GM23248 (cell line): ENCODE measurements at regions not wholly inside any gene's neighbourhood (a gene's known extent, or its start where the extent isn't known, plus 50 kb on each side); places are given as distances from the start of the nearest gene placed in this dataset.

Experiments
- DNase-seq: peaks from one replicate; pipeline ENCODE4 v3.0.0-alpha.2; 2015
- H2AFZ ChIP-seq: fragments of 200-600 bp; sonication (generic); 2 replicates; pipeline ENCODE4 v1.6.1; 2016; ENCODE audit warnings: antibody characterized with exemption
- H3F3A ChIP-seq: fragments of 200-600 bp; sonication (generic); 2 replicates; pipeline ENCODE4 v1.6.1; 2016; ENCODE audit warnings: mild to moderate bottlenecking, antibody characterized with exemption, mixed run types; ENCODE audit not compliant: insufficient read depth
- H3K27ac ChIP-seq: fragments of 200-600 bp; sonication (generic); 2 replicates; pipeline ENCODE4 v1.5.1; 2016; ENCODE audit warnings: mild to moderate bottlenecking
- H3K27me3 ChIP-seq: fragments of 200-600 bp; sonication (generic); replicated peaks from 2 replicates; pipeline ENCODE4 v1.6.1; 2016; ENCODE audit warnings: mild to moderate bottlenecking; ENCODE audit not compliant: insufficient read depth
- H3K36me3 ChIP-seq: fragments of 200-600 bp; sonication (generic); 2 replicates; pipeline ENCODE4 v1.6.1; 2016; ENCODE audit warnings: low read depth, mild to moderate bottlenecking
- H3K4me1 ChIP-seq: fragments of 200-600 bp; sonication (generic); 2 replicates; pipeline ENCODE4 v1.6.1; 2016; ENCODE audit warnings: mild to moderate bottlenecking; ENCODE audit not compliant: insufficient read depth
- H3K4me2 ChIP-seq: fragments of 200-600 bp; sonication (generic); one replicate; pipeline ENCODE4 v1.6.1; 2016; ENCODE audit warnings: mild to moderate bottlenecking; ENCODE audit not compliant: unreplicated experiment
- H3K4me3 ChIP-seq: fragments of 200-600 bp; sonication (generic); 2 replicates; pipeline ENCODE4 v1.5.1; 2016; ENCODE audit warnings: mild to moderate bottlenecking
- H3K79me2 ChIP-seq: fragments of 200-600 bp; sonication (generic); 2 replicates; pipeline ENCODE4 v1.6.1; 2016; ENCODE audit warnings: mild to moderate bottlenecking; ENCODE audit not compliant: insufficient read depth
- H3K9ac ChIP-seq: fragments of 200-600 bp; sonication (generic); 2 replicates; pipeline ENCODE4 v1.6.1; 2016; ENCODE audit warnings: mild to moderate bottlenecking
- H3K9me2 ChIP-seq: fragments of 200-600 bp; sonication (generic); 2 replicates; pipeline ENCODE4 v1.6.1; 2016; ENCODE audit warnings: mixed run types, mild to moderate bottlenecking, moderate library complexity; ENCODE audit not compliant: insufficient read depth
- H3K9me3 ChIP-seq: fragments of 200-600 bp; sonication (generic); one replicate; pipeline ENCODE4 v1.6.1; 2017; ENCODE audit warnings: low read depth
- H4K20me1 ChIP-seq: fragments of 200-600 bp; sonication (generic); 2 replicates; pipeline ENCODE4 v1.6.0; 2016; ENCODE audit not compliant: insufficient read depth
- EZH2 ChIP-seq: fragments of 200-600 bp; sonication (generic); IDR thresholded peaks from 2 replicates; pipeline ENCODE4 v1.6.1; 2018; ENCODE audit warnings: antibody characterized with exemption, mild to moderate bottlenecking; ENCODE audit not compliant: insufficient read depth, poor library complexity, severe bottlenecking
- EZH2phosphoT487 ChIP-seq: fragments of 200-600 bp; sonication (generic); IDR thresholded peaks from 2 replicates; pipeline ENCODE4 v1.6.1; 2018; ENCODE audit warnings: antibody characterized with exemption, moderate library complexity, mild to moderate bottlenecking, low read depth; ENCODE audit not compliant: insufficient read depth
- WGBS, 2 experiments: methylation state at CpG; one replicate each; pipeline ENCODE4 v1.1.6; 2015 to 2017; ENCODE audit warnings: low lambda C conversion rate in 2 of 2, low coverage in 1 of 2; ENCODE audit errors: missing lambda C conversion rate in 2 of 2; 5-methylcytosine and 5-hydroxymethylcytosine counted together
- in situ Hi-C: fragments of 300-500 bp; cut with MboI; formaldehyde crosslinking; loops from 2 replicates; pipeline ENCODE4 v1.15.0; 2020

- Histone ChIP-seq H3K9ac (no peak overlapping the region), H2AFZ (no peak overlapping the region), H3K27me3 (peaks cover 7% of the 10 kb centered on the region), H3K27ac (no peak overlapping the region), H3K36me3 (no peaks in the 10 kb centered on the region), H3K4me3 (no peak overlapping the region), H3K9me3 (peaks cover under 1% of the 10 kb centered on the region), H3K4me2 (no peak overlapping the region), H4K20me1 (no peaks in the 10 kb centered on the region), H3K79me2 (no peaks in the 10 kb centered on the region), H3F3A (no peaks in the 10 kb centered on the region), H3K4me1 (no peaks in the 10 kb centered on the region), H3K9me2 (no peaks in the 10 kb centered on the region)
- no peak for DNase-seq
- 62 to 70% methylated on average over 2 of the region's 2 CpGs for WGBS, 2 experiments
- TF ChIP-seq EZH2 (no peak), EZH2phosphoT487 (no peak)
- in situ Hi-C loops, result no loop called here
Measured at GRCh38 chr1:214178102-214178501, 102.9 kb upstream of the SMYD2 start.

GRCh38 chr1:214184992-214185391 lies 96.0 kb upstream of the SMYD2 start:
- Histone ChIP-seq H3K9me2 (no peaks in the 10 kb centered on the region; the same call in 1 of the 2 replicates), H3K36me3 (no peaks in the 10 kb centered on the region), H2AFZ (no peak overlapping the region), H4K20me1 (no peaks in the 10 kb centered on the region), H3K27ac (no peak overlapping the region), H3K9ac (no peak overlapping the region), H3F3A (no peaks in the 10 kb centered on the region), H3K4me2 (no peak overlapping the region), H3K79me2 (no peaks in the 10 kb centered on the region), H3K27me3 (peaks cover 60% of the 10 kb centered on the region), H3K4me3 (no peak overlapping the region), H3K9me3 (peaks cover 7% of the 10 kb centered on the region), H3K4me1 (0 out of 2 replicates have a peak, but pooled peaks cover 4% of the 10 kb centered on the region)
- in situ Hi-C loops, result no loop called here
- no peak for TF ChIP-seq EZH2
- TF ChIP-seq EZH2phosphoT487, result no peak
- 4 to 11% methylated on average over 2 of the region's 2 CpGs for WGBS, 2 experiments
- DNase-seq, result no peak

GRCh38 chr1:214186103-214186824 lies 94.7 kb upstream of the SMYD2 start:
- Histone ChIP-seq H3K79me2 (no peaks in the 10 kb centered on the region), H3K9me3 (peaks cover 7% of the 10 kb centered on the region), H3K9me2 (no peaks in the 10 kb centered on the region; the same call in 1 of the 2 replicates), H3K27ac (no peak overlapping the region), H3K9ac (no peak overlapping the region), H3K27me3 (peaks cover 72% of the 10 kb centered on the region), H2AFZ (no peak overlapping the region), H3K36me3 (no peaks in the 10 kb centered on the region), H3K4me3 (no peak overlapping the region), H3F3A (no peaks in the 10 kb centered on the region), H3K4me2 (no peak overlapping the region), H3K4me1 (0 out of 2 replicates have a peak, but pooled peaks cover 4% of the 10 kb centered on the region), H4K20me1 (no peaks in the 10 kb centered on the region)
- in situ Hi-C loops, result no loop called here
- TF ChIP-seq EZH2 (peak; percentile 38), EZH2phosphoT487 (no peak)
- no peak for DNase-seq
- 34 to 37% methylated on average over 4 of the region's 4 CpGs for WGBS, 2 experiments

- H3K79me2 ChIP-seq, result no peaks in the 10 kb centered on the region
- H3K9ac ChIP-seq, result no peak overlapping the region
- WGBS, 2 experiments, result 4 to 6% methylated on average over 49 to 51 of the region's 51 CpGs
- peak overlapping the region; percentile 45 for H3K4me3 ChIP-seq
- H3K9me2 ChIP-seq, result no peaks in the 10 kb centered on the region; the same call in 1 of the 2 replicates
- H3K9me3 ChIP-seq, result peaks cover 7% of the 10 kb centered on the region
- in situ Hi-C loops, result no loop called here
- no peaks in the 10 kb centered on the region for H3K36me3 ChIP-seq
- peak overlapping the region; percentile 53 for H2AFZ ChIP-seq
- no peaks in the 10 kb centered on the region for H4K20me1 ChIP-seq
- H3K27ac ChIP-seq, result no peak overlapping the region
- peaks cover 76% of the 10 kb centered on the region for H3K27me3 ChIP-seq
- TF ChIP-seq EZH2phosphoT487 (0 out of 2 replicates have a peak, but pooled peaks have one; percentile 39), EZH2 (peak; percentile 52)
- 0 out of 2 replicates have a peak, but pooled peaks cover 4% of the 10 kb centered on the region for H3K4me1 ChIP-seq
- H3K4me2 ChIP-seq, result peak overlapping the region; percentile 62
- peak; percentile 24 for DNase-seq
- no peaks in the 10 kb centered on the region for H3F3A ChIP-seq
Measured at GRCh38 chr1:214187121-214187900, 93.6 kb upstream of the SMYD2 start.
